ENCODE measurements at regions not wholly inside any gene's neighbourhood (a gene's known extent, or its start where the extent isn't known, plus 50 kb on each side); places are given as distances from the start of the nearest gene placed in this dataset.

DNA sequence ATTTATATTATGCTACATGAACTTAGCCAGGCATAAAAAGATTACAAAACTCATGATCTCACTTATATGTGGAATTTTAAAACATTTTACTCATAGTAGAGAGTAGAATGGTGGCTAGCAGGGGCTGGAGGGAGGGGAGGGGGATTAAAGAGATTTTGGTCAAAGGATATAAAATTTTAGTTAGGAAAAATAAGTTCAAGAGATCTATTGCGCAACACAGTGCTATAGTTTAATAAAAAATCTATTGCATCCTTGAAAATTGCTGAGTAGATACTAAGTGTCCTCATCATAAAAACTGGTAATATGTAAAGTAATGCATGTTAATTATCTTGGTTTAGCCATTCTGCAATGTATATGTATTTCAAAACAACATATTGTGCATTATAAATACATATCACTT is 635.6 kb upstream of the NEGR1 start:
- Histone ChIP-seq H3K4me1 (ENCODE audit: insufficient read depth) (0 out of 2 replicates have a peak, but pooled peaks cover 17% of the 10 kb centered on the region), H4K20me1 (replicated peaks; ENCODE audit: insufficient read depth) (no peaks in the 10 kb centered on the region), H3K36me3 (ENCODE audit: insufficient read depth) (no peaks in the 10 kb centered on the region), H3K27me3 (ENCODE audit: insufficient read depth) (no peaks in the 10 kb centered on the region), H3K4me3 (no peak overlapping the region), H3K79me2 (replicated peaks; ENCODE audit: insufficient read depth) (no peaks in the 10 kb centered on the region), H3K27ac (ENCODE audit: low read depth) (no peak overlapping the region), H3K4me2 (no peak overlapping the region), H3F3A (replicated peaks; ENCODE audit: low read depth) (no peaks in the 10 kb centered on the region), H3K9me2 (ENCODE audit: insufficient read depth) (no peaks in the 10 kb centered on the region), H2AFZ (no peak overlapping the region)
- Mint-ChIP-seq H3K9me3 (no peaks in the 10 kb centered on the region), H3K4me1 (peaks cover 12% of the 10 kb centered on the region), H3K4me3 (no peak overlapping the region), H3K27me3 (ENCODE audit: insufficient read depth, low read depth, poor library complexity) (no peaks in the 10 kb centered on the region), H3K27ac (no peak overlapping the region), H3K36me3 (ENCODE audit: low read depth) (no peaks in the 10 kb centered on the region)
- TF ChIP-seq, protein P1, sequence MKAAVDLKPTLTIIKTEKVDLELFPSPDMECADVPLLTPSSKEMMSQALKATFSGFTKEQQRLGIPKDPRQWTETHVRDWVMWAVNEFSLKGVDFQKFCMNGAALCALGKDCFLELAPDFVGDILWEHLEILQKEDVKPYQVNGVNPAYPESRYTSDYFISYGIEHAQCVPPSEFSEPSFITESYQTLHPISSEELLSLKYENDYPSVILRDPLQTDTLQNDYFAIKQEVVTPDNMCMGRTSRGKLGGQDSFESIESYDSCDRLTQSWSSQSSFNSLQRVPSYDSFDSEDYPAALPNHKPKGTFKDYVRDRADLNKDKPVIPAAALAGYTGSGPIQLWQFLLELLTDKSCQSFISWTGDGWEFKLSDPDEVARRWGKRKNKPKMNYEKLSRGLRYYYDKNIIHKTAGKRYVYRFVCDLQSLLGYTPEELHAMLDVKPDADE (IDR thresholded peaks at IDR 0.05), result no peak
- TF ChIP-seq, protein P2, sequence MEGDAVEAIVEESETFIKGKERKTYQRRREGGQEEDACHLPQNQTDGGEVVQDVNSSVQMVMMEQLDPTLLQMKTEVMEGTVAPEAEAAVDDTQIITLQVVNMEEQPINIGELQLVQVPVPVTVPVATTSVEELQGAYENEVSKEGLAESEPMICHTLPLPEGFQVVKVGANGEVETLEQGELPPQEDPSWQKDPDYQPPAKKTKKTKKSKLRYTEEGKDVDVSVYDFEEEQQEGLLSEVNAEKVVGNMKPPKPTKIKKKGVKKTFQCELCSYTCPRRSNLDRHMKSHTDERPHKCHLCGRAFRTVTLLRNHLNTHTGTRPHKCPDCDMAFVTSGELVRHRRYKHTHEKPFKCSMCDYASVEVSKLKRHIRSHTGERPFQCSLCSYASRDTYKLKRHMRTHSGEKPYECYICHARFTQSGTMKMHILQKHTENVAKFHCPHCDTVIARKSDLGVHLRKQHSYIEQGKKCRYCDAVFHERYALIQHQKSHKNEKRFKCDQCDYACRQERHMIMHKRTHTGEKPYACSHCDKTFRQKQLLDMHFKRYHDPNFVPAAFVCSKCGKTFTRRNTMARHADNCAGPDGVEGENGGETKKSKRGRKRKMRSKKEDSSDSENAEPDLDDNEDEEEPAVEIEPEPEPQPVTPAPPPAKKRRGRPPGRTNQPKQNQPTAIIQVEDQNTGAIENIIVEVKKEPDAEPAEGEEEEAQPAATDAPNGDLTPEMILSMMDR (conservative IDR thresholded peaks at IDR 0.05; ENCODE audit: low read depth in 2 of 2), result no peak
- TF ChIP-seq EZH2phosphoT487 (IDR thresholded peaks at IDR 0.05; ENCODE audit: unreplicated experiment) (no peak), JUNB (IDR thresholded peaks at IDR 0.05; ENCODE audit: unreplicated experiment) (no peak), NANOG (IDR thresholded peaks at IDR 0.05; ENCODE audit: borderline replicate concordance) (no peak), POLR2AphosphoS5 (IDR thresholded peaks at IDR 0.05; ENCODE audit: low read depth) (no peak), ZNF114 (CRISPR knock-in tag; IDR thresholded peaks at IDR 0.05) (no peak), EZH2 (IDR thresholded peaks at IDR 0.05; ENCODE audit: low read depth, unreplicated experiment) (no peak), STAT1 (IDR thresholded peaks at IDR 0.05; ENCODE audit: unreplicated experiment) (no peak), CREB1 (CRISPR knock-in tag; IDR thresholded peaks at IDR 0.05; ENCODE audit: low read depth) (no peak), ZNF331 (CRISPR knock-in tag; IDR thresholded peaks at IDR 0.05; ENCODE audit: low read depth) (no peak), REST (IDR thresholded peaks at IDR 0.05; ENCODE audit: unreplicated experiment) (no peak)
- TF ChIP-seq, protein P3, sequence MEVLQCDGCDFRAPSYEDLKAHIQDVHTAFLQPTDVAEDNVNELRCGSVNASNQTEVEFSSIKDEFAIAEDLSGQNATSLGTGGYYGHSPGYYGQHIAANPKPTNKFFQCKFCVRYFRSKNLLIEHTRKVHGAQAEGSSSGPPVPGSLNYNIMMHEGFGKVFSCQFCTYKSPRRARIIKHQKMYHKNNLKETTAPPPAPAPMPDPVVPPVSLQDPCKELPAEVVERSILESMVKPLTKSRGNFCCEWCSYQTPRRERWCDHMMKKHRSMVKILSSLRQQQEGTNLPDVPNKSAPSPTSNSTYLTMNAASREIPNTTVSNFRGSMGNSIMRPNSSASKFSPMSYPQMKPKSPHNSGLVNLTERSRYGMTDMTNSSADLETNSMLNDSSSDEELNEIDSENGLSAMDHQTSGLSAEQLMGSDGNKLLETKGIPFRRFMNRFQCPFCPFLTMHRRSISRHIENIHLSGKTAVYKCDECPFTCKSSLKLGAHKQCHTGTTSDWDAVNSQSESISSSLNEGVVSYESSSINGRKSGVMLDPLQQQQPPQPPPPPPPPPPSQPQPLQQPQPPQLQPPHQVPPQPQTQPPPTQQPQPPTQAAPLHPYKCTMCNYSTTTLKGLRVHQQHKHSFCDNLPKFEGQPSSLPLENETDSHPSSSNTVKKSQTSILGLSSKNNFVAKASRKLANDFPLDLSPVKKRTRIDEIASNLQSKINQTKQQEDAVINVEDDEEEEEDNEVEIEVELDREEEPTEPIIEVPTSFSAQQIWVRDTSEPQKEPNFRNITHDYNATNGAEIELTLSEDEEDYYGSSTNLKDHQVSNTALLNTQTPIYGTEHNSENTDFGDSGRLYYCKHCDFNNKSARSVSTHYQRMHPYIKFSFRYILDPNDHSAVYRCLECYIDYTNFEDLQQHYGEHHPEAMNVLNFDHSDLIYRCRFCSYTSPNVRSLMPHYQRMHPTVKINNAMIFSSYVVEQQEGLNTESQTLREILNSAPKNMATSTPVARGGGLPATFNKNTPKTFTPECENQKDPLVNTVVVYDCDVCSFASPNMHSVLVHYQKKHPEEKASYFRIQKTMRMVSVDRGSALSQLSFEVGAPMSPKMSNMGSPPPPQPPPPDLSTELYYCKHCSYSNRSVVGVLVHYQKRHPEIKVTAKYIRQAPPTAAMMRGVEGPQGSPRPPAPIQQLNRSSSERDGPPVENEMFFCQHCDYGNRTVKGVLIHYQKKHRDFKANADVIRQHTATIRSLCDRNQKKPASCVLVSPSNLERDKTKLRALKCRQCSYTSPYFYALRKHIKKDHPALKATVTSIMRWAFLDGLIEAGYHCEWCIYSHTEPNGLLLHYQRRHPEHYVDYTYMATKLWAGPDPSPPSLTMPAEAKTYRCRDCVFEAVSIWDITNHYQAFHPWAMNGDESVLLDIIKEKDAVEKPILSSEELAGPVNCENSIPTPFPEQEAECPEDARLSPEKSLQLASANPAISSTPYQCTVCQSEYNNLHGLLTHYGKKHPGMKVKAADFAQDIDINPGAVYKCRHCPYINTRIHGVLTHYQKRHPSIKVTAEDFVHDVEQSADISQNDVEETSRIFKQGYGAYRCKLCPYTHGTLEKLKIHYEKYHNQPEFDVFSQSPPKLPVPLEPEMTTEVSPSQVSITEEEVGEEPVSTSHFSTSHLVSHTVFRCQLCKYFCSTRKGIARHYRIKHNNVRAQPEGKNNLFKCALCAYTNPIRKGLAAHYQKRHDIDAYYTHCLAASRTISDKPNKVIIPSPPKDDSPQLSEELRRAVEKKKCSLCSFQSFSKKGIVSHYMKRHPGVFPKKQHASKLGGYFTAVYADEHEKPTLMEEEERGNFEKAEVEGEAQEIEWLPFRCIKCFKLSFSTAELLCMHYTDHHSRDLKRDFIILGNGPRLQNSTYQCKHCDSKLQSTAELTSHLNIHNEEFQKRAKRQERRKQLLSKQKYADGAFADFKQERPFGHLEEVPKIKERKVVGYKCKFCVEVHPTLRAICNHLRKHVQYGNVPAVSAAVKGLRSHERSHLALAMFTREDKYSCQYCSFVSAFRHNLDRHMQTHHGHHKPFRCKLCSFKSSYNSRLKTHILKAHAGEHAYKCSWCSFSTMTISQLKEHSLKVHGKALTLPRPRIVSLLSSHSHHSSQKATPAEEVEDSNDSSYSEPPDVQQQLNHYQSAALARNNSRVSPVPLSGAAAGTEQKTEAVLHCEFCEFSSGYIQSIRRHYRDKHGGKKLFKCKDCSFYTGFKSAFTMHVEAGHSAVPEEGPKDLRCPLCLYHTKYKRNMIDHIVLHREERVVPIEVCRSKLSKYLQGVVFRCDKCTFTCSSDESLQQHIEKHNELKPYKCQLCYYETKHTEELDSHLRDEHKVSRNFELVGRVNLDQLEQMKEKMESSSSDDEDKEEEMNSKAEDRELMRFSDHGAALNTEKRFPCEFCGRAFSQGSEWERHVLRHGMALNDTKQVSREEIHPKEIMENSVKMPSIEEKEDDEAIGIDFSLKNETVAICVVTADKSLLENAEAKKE (CRISPR knock-in tag; IDR thresholded peaks at IDR 0.05), result no peak
- DNase-seq (ENCODE audit: low spot score), result no peak
- no peak for ATAC-seq

Measured in GM23338 (cell line).